GM12878 (cell line): ENCODE measurements at regions not wholly inside any gene's neighbourhood (a gene's known extent, or its start where the extent isn't known, plus 50 kb on each side); places are given as distances from the start of the nearest gene placed in this dataset.

ENCODE experiments used
- BHLHE40 ChIP-seq, 2 experiments: fragments of 450-650 bp in 1 of 2; IDR thresholded peaks; 2 replicates each; pipeline ENCODE4 v1.6.1; 2011 to 2017; ENCODE audit warnings: low read depth in 2 of 2, borderline replicate concordance in 1 of 2, improper control_type of control experiment in 1 of 2, low read length in 1 of 2, mild to moderate bottlenecking in 1 of 2
- CEBPZ ChIP-seq: fragments of 150-350 bp; IDR thresholded peaks from 2 replicates; pipeline ENCODE4 v1.6.1; 2016; ENCODE audit warnings: low read depth, low read length
- CTCF ChIP-seq, 3 experiments: IDR thresholded peaks in 2 of 3; conservative IDR thresholded peaks in 1 of 3; 2 replicates each; pipeline ENCODE4 v1.5.1; 2011; ENCODE audit warnings: low read depth in 3 of 3, low read length in 3 of 3, mild to moderate bottlenecking in 3 of 3, control low read depth in 2 of 3, moderate library complexity in 2 of 3, inconsistent platforms in 1 of 3, mixed read lengths in 1 of 3; ENCODE audit not compliant: control insufficient read depth in 2 of 3, insufficient read depth in 1 of 3; ENCODE audit errors: extremely low read depth in 1 of 3
- EP300 ChIP-seq, 2 experiments: fragments of 150-350 bp in 1 of 2; IDR thresholded peaks; 2 replicates each; pipeline ENCODE4 v1.6.1; 2011 to 2012; ENCODE audit warnings: low read depth in 2 of 2, low read length in 2 of 2, borderline replicate concordance in 1 of 2, improper control_type of control experiment in 1 of 2, inconsistent platforms in 1 of 2; ENCODE audit not compliant: control insufficient read depth in 1 of 2
- NFYB ChIP-seq: IDR thresholded peaks from 2 replicates; pipeline ENCODE4 v1.6.1; 2011; ENCODE audit warnings: low read depth, mild to moderate bottlenecking, low read length, improper control_type of control experiment, moderate library complexity; ENCODE audit not compliant: insufficient read depth
- SPI1 ChIP-seq: IDR thresholded peaks from 2 replicates; pipeline ENCODE4 v1.6.1; 2011; ENCODE audit warnings: low read depth, mild to moderate bottlenecking, low read length, moderate library complexity, borderline replicate concordance; ENCODE audit not compliant: insufficient read depth
- TAF1 ChIP-seq: IDR thresholded peaks from 2 replicates; pipeline ENCODE4 v1.6.1; 2011; ENCODE audit warnings: mild to moderate bottlenecking, low read depth, low read length, borderline replicate concordance
- TCF7 ChIP-seq: IDR thresholded peaks from 2 replicates; pipeline ENCODE4 v1.6.1; 2014; ENCODE audit warnings: antibody characterized with exemption, borderline replicate concordance
- USF1 ChIP-seq: IDR thresholded peaks from 2 replicates; pipeline ENCODE4 v1.6.1; 2011; ENCODE audit warnings: borderline replicate concordance, low read depth, mild to moderate bottlenecking, moderate library complexity, mixed read lengths, low read length; ENCODE audit not compliant: insufficient read depth; ENCODE audit errors: extremely low read length

- TF ChIP-seq CEBPZ (no peak), CTCF (IDR thresholded peaks at IDR 0.05 in 2 of 3, conservative IDR thresholded peaks at IDR 0.05 in 1 of 3; ENCODE audit: control insufficient read depth in 2 of 3, extremely low read depth in 1 of 3, insufficient read depth in 1 of 3, low read depth in 3 of 3, low read length in 3 of 3) (no peak), SPI1 (no peak), USF1 (no peak), EP300 (IDR thresholded peaks at IDR 0.05; ENCODE audit: borderline replicate concordance in 1 of 2, control insufficient read depth in 1 of 2, low read depth in 2 of 2, low read length in 2 of 2) (no peak), BHLHE40 (IDR thresholded peaks at IDR 0.05; ENCODE audit: borderline replicate concordance in 1 of 2, low read depth in 2 of 2, low read length in 1 of 2) (no peak), TAF1 (no peak), NFYB (no peak), TCF7 (no peak)
These were observed 185.5 kb downstream of the COL12A1 start for GRCh38 chr6:75020376-75020775.
